ENCODE measurements at regions not wholly inside any gene's neighbourhood (a gene's known extent, or its start where the extent isn't known, plus 50 kb on each side); places are given as distances from the start of the nearest gene placed in this dataset.

DNA sequence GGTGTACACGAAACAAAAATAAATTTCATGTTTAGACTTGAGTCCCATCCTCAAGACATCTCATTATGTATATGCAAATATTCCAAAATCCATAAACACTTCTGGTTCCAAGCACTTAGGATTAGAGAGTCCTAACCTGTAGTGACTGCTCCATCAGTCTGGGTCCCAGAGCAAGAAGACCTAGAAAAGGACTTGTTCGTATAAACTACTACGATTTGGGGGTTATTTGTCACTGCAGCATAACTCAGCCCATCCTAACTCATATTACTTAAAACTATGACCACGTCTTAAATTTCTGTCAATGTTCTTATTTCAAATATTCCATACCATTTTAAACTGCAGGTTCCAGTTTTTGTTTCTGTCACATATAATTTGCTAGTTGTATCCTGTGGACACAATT lies 463.0 kb downstream of the AGTPBP1 start:
- ChIA-PET CTCF (no interaction called here), POLR2A (ENCODE audit: unreplicated experiment) (no interaction called here)
- H3K79me1 ChIP-seq (ENCODE audit: low read depth in 1 of 2, low read length in 2 of 2): no peaks in the 10 kb centered on the region
- WGBS, 2 experiments (ENCODE audit: extremely low coverage in 2 of 2, insufficient read length in 1 of 2): no CpG with 5 or more reads among the region's 4 CpGs
- no peak overlapping the region for H2AFZ ChIP-seq (replicated peaks; ENCODE audit: low read length, poor library complexity)
- H3K56ac ChIP-seq (ENCODE audit: extremely low read depth, insufficient read depth, low read length): no peak overlapping the region
- no peaks in the 10 kb centered on the region for H3K27me3 ChIP-seq (ENCODE audit: control insufficient read depth, insufficient read depth, low read length)
- H3K9me3 ChIP-seq (ENCODE audit: control insufficient read depth, insufficient read depth, low read length): peaks cover 6% of the 10 kb centered on the region
- no peak overlapping the region for H4K8ac ChIP-seq (ENCODE audit: low read depth in 2 of 2, low read length in 2 of 2)
- H3K4me1 ChIP-seq (ENCODE audit: control insufficient read depth, insufficient read depth, low read length): no peaks in the 10 kb centered on the region
- H2BK120ac ChIP-seq (ENCODE audit: low read depth, low read length): no peak overlapping the region
- no peaks in the 10 kb centered on the region for H4K20me1 ChIP-seq (ENCODE audit: insufficient read depth, low read length)
- H3K9ac ChIP-seq (ENCODE audit: low read depth, low read length): no peak overlapping the region
- intact Hi-C loops (cut with micrococcal nuclease): no loop called here
- no TSS peak for BruUV-seq (replicated peaks)
- dilution Hi-C loops (cut with HindIII; ENCODE audit: low sequenced_read_pairs, unreplicated experiment): no loop called here
- no peak overlapping the region for H2AK9ac ChIP-seq (replicated peaks; ENCODE audit: low read depth, low read length, poor library complexity)
- no peak for ATAC-seq (ENCODE audit: low read depth)
- H3K36me3 ChIP-seq (ENCODE audit: control insufficient read depth, insufficient read depth, low read length): no peaks in the 10 kb centered on the region
- H2BK20ac ChIP-seq (ENCODE audit: low read depth, low read length): no peak overlapping the region
- no peak overlapping the region for H3K27ac ChIP-seq (ENCODE audit: insufficient read depth, low read length)
- no peak overlapping the region for H4K91ac ChIP-seq (ENCODE audit: insufficient read depth, low read depth, low read length)
- H3K9me1 ChIP-seq (ENCODE audit: insufficient read depth, low read length): no peaks in the 10 kb centered on the region
- H4K5ac ChIP-seq (ENCODE audit: low read depth, low read length): no peak overlapping the region
- no peak for DNase-seq
- in situ Hi-C loops (cut with MboI; ENCODE audit: low sequenced_read_pairs): no loop called here
- H3K4me2 ChIP-seq (ENCODE audit: low read depth, low read length): no peak overlapping the region
- H3K18ac ChIP-seq (ENCODE audit: low read depth, low read length): no peak overlapping the region
- H2BK15ac ChIP-seq (ENCODE audit: low read depth, low read length): no peak overlapping the region
- H2BK5ac ChIP-seq (ENCODE audit: low read depth, low read length, poor library complexity, severe bottlenecking): no peak overlapping the region
- no peak overlapping the region for H3K4me3 ChIP-seq (ENCODE audit: insufficient read depth, low read depth, low read length)
- TF ChIP-seq SMC3 (IDR thresholded peaks at IDR 0.05; ENCODE audit: low read depth, low read length) (no peak), RAD21 (IDR thresholded peaks at IDR 0.05; ENCODE audit: low read length) (no peak), MXI1 (IDR thresholded peaks at IDR 0.05; ENCODE audit: borderline replicate concordance, low read depth, low read length) (no peak), CHD1 (IDR thresholded peaks at IDR 0.05; ENCODE audit: low read depth, low read length) (no peak), MAZ (IDR thresholded peaks at IDR 0.05; ENCODE audit: borderline replicate concordance, low read depth, low read length) (no peak), RFX5 (IDR thresholded peaks at IDR 0.05; ENCODE audit: low read depth, low read length) (no peak), BHLHE40 (IDR thresholded peaks at IDR 0.05; ENCODE audit: low read depth, low read length) (no peak)
- TF ChIP-seq, protein P1, sequence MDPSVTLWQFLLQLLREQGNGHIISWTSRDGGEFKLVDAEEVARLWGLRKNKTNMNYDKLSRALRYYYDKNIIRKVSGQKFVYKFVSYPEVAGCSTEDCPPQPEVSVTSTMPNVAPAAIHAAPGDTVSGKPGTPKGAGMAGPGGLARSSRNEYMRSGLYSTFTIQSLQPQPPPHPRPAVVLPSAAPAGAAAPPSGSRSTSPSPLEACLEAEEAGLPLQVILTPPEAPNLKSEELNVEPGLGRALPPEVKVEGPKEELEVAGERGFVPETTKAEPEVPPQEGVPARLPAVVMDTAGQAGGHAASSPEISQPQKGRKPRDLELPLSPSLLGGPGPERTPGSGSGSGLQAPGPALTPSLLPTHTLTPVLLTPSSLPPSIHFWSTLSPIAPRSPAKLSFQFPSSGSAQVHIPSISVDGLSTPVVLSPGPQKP (IDR thresholded peaks at IDR 0.05; ENCODE audit: borderline replicate concordance, low read depth, low read length): no peak
- no peak overlapping the region for H2AK5ac ChIP-seq (ENCODE audit: low read depth, low read length)
- no peak overlapping the region for H3K23ac ChIP-seq (ENCODE audit: low read depth, low read length)
- H3K4ac ChIP-seq (ENCODE audit: low read depth, low read length): no peak overlapping the region
- no peak overlapping the region for H3K14ac ChIP-seq (replicated peaks; ENCODE audit: low read depth, low read length)
